Femur (tissue), 1 donor: ENCODE measurements at regions not wholly inside any gene's neighbourhood (a gene's known extent, or its start where the extent isn't known, plus 50 kb on each side); places are given as distances from the start of the nearest gene placed in this dataset.
"Not testable (repeated sequence)": the region's sequence is repeated elsewhere in the genome, so short reads cannot be mapped to it uniquely, and the experiment has no call there.

Experiments used
- DNase-seq: peaks from one replicate; pipeline ENCODE4 v3.0.0-alpha.2; 2017

GRCh38 chr3:26078539-26078938 is 288.6 kb downstream of the OXSM start:
- no peak for DNase-seq

- peak; percentile 65 for DNase-seq
These were observed 291.3 kb downstream of the OXSM start for GRCh38 chr3:26081166-26081565.

GRCh38 chr3:26081806-26082205 is 291.9 kb downstream of the OXSM start:
- DNase-seq, result no peak

- no peak for DNase-seq
These were observed 293.0 kb downstream of the OXSM start for GRCh38 chr3:26082911-26083310.

GRCh38 chr3:26084629-26085028 is 294.7 kb downstream of the OXSM start:
- DNase-seq, result no peak

- DNase-seq, result no peak
These were observed 297.9 kb downstream of the OXSM start for GRCh38 chr3:26087751-26088150.

- no peak for DNase-seq
These were observed 299.4 kb downstream of the OXSM start for GRCh38 chr3:26089249-26089648.

- DNase-seq, result no peak
These were observed 300.7 kb downstream of the OXSM start for GRCh38 chr3:26090589-26090988.

- DNase-seq, result no peak
These were observed 301.2 kb downstream of the OXSM start for GRCh38 chr3:26091096-26091495.

- no peak for DNase-seq
These were observed 301.7 kb downstream of the OXSM start for GRCh38 chr3:26091626-26092025.

- DNase-seq, result not testable (repeated sequence)
These were observed 307.2 kb downstream of the OXSM start for GRCh38 chr3:26097111-26097510.

- peak; percentile 24 for DNase-seq
These were observed 309.8 kb downstream of the OXSM start for GRCh38 chr3:26099692-26100091.

GRCh38 chr3:26100176-26100575 is 310.3 kb downstream of the OXSM start:
- no peak for DNase-seq

GRCh38 chr3:26102376-26102775 is 312.5 kb downstream of the OXSM start:
- DNase-seq, result no peak

GRCh38 chr3:26104851-26105251 is 315.0 kb downstream of the OXSM start:
- DNase-seq, result peak; percentile 65

- DNase-seq, result no peak
These were observed 315.4 kb downstream of the OXSM start for GRCh38 chr3:26105261-26105660.

- no peak for DNase-seq
These were observed 316.3 kb downstream of the OXSM start for GRCh38 chr3:26106228-26106627.

- no peak for DNase-seq
These were observed 319.1 kb downstream of the OXSM start for GRCh38 chr3:26108846-26109489.

- DNase-seq, result no peak
These were observed 325.0 kb downstream of the OXSM start for GRCh38 chr3:26114851-26115250.

- no peak for DNase-seq
These were observed 328.3 kb downstream of the OXSM start for GRCh38 chr3:26118165-26118564.

- DNase-seq, result no peak
These were observed 343.1 kb downstream of the OXSM start for GRCh38 chr3:26132942-26133341.

GRCh38 chr3:26141296-26141695 is 351.4 kb downstream of the OXSM start:
- no peak for DNase-seq

GRCh38 chr3:26145769-26146168 is 355.9 kb downstream of the OXSM start:
- no peak for DNase-seq

- DNase-seq, result not testable (repeated sequence)
These were observed 367.5 kb downstream of the OXSM start for GRCh38 chr3:26157428-26157827.

- no peak for DNase-seq
These were observed 381.1 kb downstream of the OXSM start for GRCh38 chr3:26171006-26171405.
